SK-N-SH (cell line): ENCODE measurements at regions not wholly inside any gene's neighbourhood (a gene's known extent, or its start where the extent isn't known, plus 50 kb on each side); places are given as distances from the start of the nearest gene placed in this dataset.

Experiments
- CTCF ChIA-PET: fragments of 300-600, 350-600 bp; formaldehyde crosslinking; extraction: SDS; loops from one replicate; lab custom pipeline; 2021; lab: Yijun Ruan, JAX
- POLR2A ChIA-PET: fragments of 350-600 bp; sonication (Branson Sonifier 250); formaldehyde crosslinking; extraction: SDS; loops from one replicate; lab custom pipeline; 2020; ENCODE audit warnings: antibody characterized with exemption, inconsistent platforms; lab: Yijun Ruan, JAX
- DNase-seq: peaks from one replicate; pipeline ENCODE4 v3.0.0; 2012
- H2AFZ ChIP-seq: fragments of 200-600 bp; sonication (generic); 2 replicates; pipeline ENCODE4 v1.8.1; 2016; ENCODE audit warnings: antibody characterized with exemption, mild to moderate bottlenecking, low read depth
- H3F3A ChIP-seq: fragments of 200-600 bp; sonication (generic); replicated peaks from 2 replicates; pipeline ENCODE3; 2016; ENCODE audit warnings: antibody characterized with exemption, mild to moderate bottlenecking; ENCODE audit not compliant: insufficient read depth
- H3K27ac ChIP-seq, 2 experiments: fragments of 200-500 bp in 1 of 2; fragments of 200-600 bp in 1 of 2; sonication (Bioruptor generic) in 1 of 2; sonication (generic), shearing (Covaris generic) in 1 of 2; 2 replicates each; pipeline versions ENCODE4 v1.5.1 to v1.6.1; 2014 to 2016; ENCODE audit warnings: low read depth in 2 of 2, inconsistent platforms in 1 of 2, low read length in 1 of 2, mild to moderate bottlenecking in 1 of 2, mixed read lengths in 1 of 2
- H3K27me3 ChIP-seq: fragments of 200-600 bp; sonication (generic), shearing (Covaris generic); 2 replicates; pipeline ENCODE4 v1.6.1; 2016; ENCODE audit warnings: mixed run types; ENCODE audit not compliant: insufficient read depth
- H3K36me3 ChIP-seq, 2 experiments: fragments of 200-500 bp in 1 of 2; fragments of 200-600 bp in 1 of 2; sonication (Bioruptor generic) in 1 of 2; sonication (generic) in 1 of 2; replicated peaks in 1 of 2; 2 replicates each; pipeline versions ENCODE3 to v1.5.1; 2014 to 2016; ENCODE audit warnings: low read length in 1 of 2, mild to moderate bottlenecking in 1 of 2; ENCODE audit not compliant: insufficient read depth in 2 of 2, control insufficient read depth in 1 of 2
- H3K4me1 ChIP-seq, 2 experiments: fragments of 200-500 bp in 1 of 2; fragments of 200-600 bp in 1 of 2; sonication (Bioruptor generic) in 1 of 2; sonication (generic), shearing (Covaris generic) in 1 of 2; 2 replicates each; pipeline versions ENCODE4 v1.5.1 to v1.6.1; 2014 to 2016; ENCODE audit warnings: low read depth in 1 of 2, low read length in 1 of 2, mixed run types in 1 of 2; ENCODE audit not compliant: insufficient read depth in 2 of 2, control insufficient read depth in 1 of 2
- H3K4me2 ChIP-seq: fragments of 200-600 bp; sonication (generic), shearing (Covaris generic); 2 replicates; pipeline ENCODE4 v1.6.1; 2017; ENCODE audit warnings: mixed run types
- H3K4me3 ChIP-seq, 2 experiments: fragments of 200-500 bp in 1 of 2; fragments of 200-600 bp in 1 of 2; sonication (Bioruptor generic) in 1 of 2; sonication (generic), shearing (Covaris generic) in 1 of 2; 2 replicates each; pipeline versions ENCODE4 v1.5.1 to v1.8.1; 2014 to 2016; ENCODE audit warnings: low read depth in 2 of 2, inconsistent platforms in 1 of 2, low read length in 1 of 2, mild to moderate bottlenecking in 1 of 2, mixed read lengths in 1 of 2, moderate library complexity in 1 of 2
- H3K79me2 ChIP-seq: fragments of 200-600 bp; sonication (generic); 2 replicates; pipeline ENCODE4 v1.8.1; 2017; ENCODE audit warnings: mild to moderate bottlenecking; ENCODE audit not compliant: insufficient read depth
- H3K9ac ChIP-seq: fragments of 200-600 bp; sonication (generic); 2 replicates; pipeline ENCODE4 v1.6.1; 2017; ENCODE audit warnings: mixed run types
- H3K9me2 ChIP-seq: fragments of 200-600 bp; sonication (generic); 2 replicates; pipeline ENCODE4 v1.6.1; 2017; ENCODE audit warnings: mixed run types
- H3K9me3 ChIP-seq: fragments of 200-600 bp; sonication (generic); 2 replicates; pipeline ENCODE4 v1.6.1; 2017; ENCODE audit warnings: mixed run types, mild to moderate bottlenecking, moderate library complexity
- H4K20me1 ChIP-seq: fragments of 200-600 bp; sonication (generic); 2 replicates; pipeline ENCODE4 v1.6.1; 2017; ENCODE audit warnings: mild to moderate bottlenecking, mixed run types; ENCODE audit not compliant: insufficient read depth
- CHD2 ChIP-seq: fragments of 150-350 bp; IDR thresholded peaks from 2 replicates; pipeline ENCODE4 v1.6.1; 2018; ENCODE audit warnings: low read length; ENCODE audit not compliant: partially characterized antibody
- ELF1 ChIP-seq: IDR thresholded peaks from 2 replicates; pipeline ENCODE4 v1.4.0; 2012
- EZH2phosphoT487 ChIP-seq: fragments of 200-600 bp; sonication (generic); IDR thresholded peaks from 2 replicates; pipeline ENCODE4 v1.6.1; 2017; ENCODE audit warnings: low read depth, mixed run types, mild to moderate bottlenecking, antibody characterized with exemption, moderate library complexity, borderline replicate concordance
- FOSL2 ChIP-seq: IDR thresholded peaks from 2 replicates; pipeline ENCODE4 v1.4.0; 2012; ENCODE audit warnings: low read depth, mild to moderate bottlenecking, moderate library complexity, borderline replicate concordance
- GABPA ChIP-seq: IDR thresholded peaks from 2 replicates; pipeline ENCODE4 v1.4.0; 2012; ENCODE audit warnings: low read depth, mild to moderate bottlenecking
- GATA2 ChIP-seq: sonication (generic); formaldehyde crosslinking; IDR thresholded peaks from 2 replicates; pipeline ENCODE4 v1.5.0; 2020; ENCODE audit warnings: mild to moderate bottlenecking, missing genetic modification reagents
- IRF3 ChIP-seq: fragments of 150-350 bp; IDR thresholded peaks from 2 replicates; pipeline ENCODE4 v1.6.1; 2016; ENCODE audit warnings: mild to moderate bottlenecking, low read depth, low read length
- JUND ChIP-seq: IDR thresholded peaks from 2 replicates; pipeline ENCODE4 v1.4.0; 2012
- RXRA ChIP-seq: IDR thresholded peaks from 2 replicates; pipeline ENCODE4 v1.4.0; 2012; ENCODE audit warnings: low read depth, mild to moderate bottlenecking, borderline replicate concordance
- SIN3A ChIP-seq: IDR thresholded peaks from 2 replicates; pipeline ENCODE4 v1.6.1; 2012; ENCODE audit warnings: low read depth, mild to moderate bottlenecking, low read length, moderate library complexity, borderline replicate concordance
- YY1 ChIP-seq: IDR thresholded peaks from 2 replicates; pipeline ENCODE4 v1.4.0; 2012; ENCODE audit warnings: low read depth, mild to moderate bottlenecking
- WGBS: methylation state at CpG from one replicate; pipeline ENCODE4 v1.1.6; 2017; ENCODE audit warnings: low lambda C conversion rate; 5-methylcytosine and 5-hydroxymethylcytosine counted together
- TF ChIP-seq, protein P1 (sequence below): fragments of 150-350 bp; IDR thresholded peaks from 2 replicates; pipeline ENCODE4 v1.6.1; 2017; ENCODE audit warnings: antibody characterized with exemption, low read length, low read depth, borderline replicate concordance
- TF ChIP-seq, protein P2 (sequence below): IDR thresholded peaks from 2 replicates; pipeline ENCODE4; 2012
- TF ChIP-seq, protein P3 (sequence below): IDR thresholded peaks from 2 replicates; pipeline ENCODE4 v1.4.0; 2012; ENCODE audit warnings: low read depth

DNA sequence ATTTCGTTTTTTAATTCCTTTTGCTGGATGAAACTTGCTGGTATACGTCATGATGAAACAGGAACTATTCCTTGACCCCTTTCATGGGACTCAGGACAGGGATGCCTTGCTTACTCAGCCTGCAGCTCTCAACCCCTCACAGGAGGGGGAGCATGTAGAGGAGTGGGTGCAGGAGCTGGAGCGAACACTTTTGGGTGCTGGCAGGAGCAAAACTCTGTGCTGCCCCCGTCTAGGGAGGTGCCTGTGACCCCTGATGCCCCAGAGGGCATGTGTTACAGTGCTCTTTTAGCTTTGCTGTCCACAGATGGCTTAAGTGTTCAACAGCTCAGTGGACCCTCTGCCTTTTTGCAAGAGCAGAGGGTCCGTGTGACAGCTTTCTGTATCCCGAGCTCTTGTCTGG lies 56.8 kb upstream of the TEX13C start:
- Histone ChIP-seq H3K27ac (no peak overlapping the region), H3K36me3 (no peaks in the 10 kb centered on the region), H3K27me3 (no peaks in the 10 kb centered on the region), H3K79me2 (no peaks in the 10 kb centered on the region), H3K4me1 (no peaks in the 10 kb centered on the region), H2AFZ (no peak overlapping the region), H3K9me2 (no peaks in the 10 kb centered on the region), H3K4me2 (no peak overlapping the region), H3K9me3 (no peaks in the 10 kb centered on the region), H3F3A (no peaks in the 10 kb centered on the region), H3K4me3 (no peak overlapping the region), H4K20me1 (no peaks in the 10 kb centered on the region), H3K9ac (no peak overlapping the region)
- no peak for DNase-seq
- TF ChIP-seq RXRA, result no peak
- no peak for TF ChIP-seq EZH2phosphoT487
- TF ChIP-seq SIN3A, result no peak
- TF ChIP-seq, protein P1, sequence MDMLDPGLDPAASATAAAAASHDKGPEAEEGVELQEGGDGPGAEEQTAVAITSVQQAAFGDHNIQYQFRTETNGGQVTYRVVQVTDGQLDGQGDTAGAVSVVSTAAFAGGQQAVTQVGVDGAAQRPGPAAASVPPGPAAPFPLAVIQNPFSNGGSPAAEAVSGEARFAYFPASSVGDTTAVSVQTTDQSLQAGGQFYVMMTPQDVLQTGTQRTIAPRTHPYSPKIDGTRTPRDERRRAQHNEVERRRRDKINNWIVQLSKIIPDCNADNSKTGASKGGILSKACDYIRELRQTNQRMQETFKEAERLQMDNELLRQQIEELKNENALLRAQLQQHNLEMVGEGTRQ, result no peak
- TF ChIP-seq ELF1, result no peak
- TF ChIP-seq FOSL2, result no peak
- TF ChIP-seq, protein P2, sequence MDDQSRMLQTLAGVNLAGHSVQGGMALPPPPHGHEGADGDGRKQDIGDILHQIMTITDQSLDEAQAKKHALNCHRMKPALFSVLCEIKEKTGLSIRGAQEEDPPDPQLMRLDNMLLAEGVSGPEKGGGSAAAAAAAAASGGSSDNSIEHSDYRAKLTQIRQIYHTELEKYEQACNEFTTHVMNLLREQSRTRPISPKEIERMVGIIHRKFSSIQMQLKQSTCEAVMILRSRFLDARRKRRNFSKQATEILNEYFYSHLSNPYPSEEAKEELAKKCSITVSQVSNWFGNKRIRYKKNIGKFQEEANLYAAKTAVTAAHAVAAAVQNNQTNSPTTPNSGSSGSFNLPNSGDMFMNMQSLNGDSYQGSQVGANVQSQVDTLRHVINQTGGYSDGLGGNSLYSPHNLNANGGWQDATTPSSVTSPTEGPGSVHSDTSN, result no peak
- TF ChIP-seq YY1, result no peak
- no peak for TF ChIP-seq GABPA
- 10% methylated on average over 5 of the region's 6 CpGs for WGBS
- POLR2A ChIA-PET, result no interaction called here
- CTCF ChIA-PET, result no interaction called here

- Histone ChIP-seq H3F3A (no peaks in the 10 kb centered on the region), H3K79me2 (no peaks in the 10 kb centered on the region), H3K9ac (no peak overlapping the region), H3K4me1 (no peaks in the 10 kb centered on the region), H3K4me3 (no peak overlapping the region), H3K36me3 (no peaks in the 10 kb centered on the region), H4K20me1 (no peaks in the 10 kb centered on the region), H2AFZ (no peak overlapping the region), H3K4me2 (no peak overlapping the region), H3K9me2 (no peaks in the 10 kb centered on the region), H3K9me3 (no peaks in the 10 kb centered on the region), H3K27ac (no peak overlapping the region), H3K27me3 (no peaks in the 10 kb centered on the region)
- CTCF ChIA-PET, result no interaction called here
- no peak for DNase-seq
- TF ChIP-seq, protein P3, sequence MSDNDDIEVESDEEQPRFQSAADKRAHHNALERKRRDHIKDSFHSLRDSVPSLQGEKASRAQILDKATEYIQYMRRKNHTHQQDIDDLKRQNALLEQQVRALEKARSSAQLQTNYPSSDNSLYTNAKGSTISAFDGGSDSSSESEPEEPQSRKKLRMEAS, result no peak
- TF ChIP-seq IRF3 (no peak), RXRA (no peak), GATA2 (CRISPR knock-in tag) (no peak), CHD2 (no peak), JUND (no peak)
- POLR2A ChIA-PET, result no interaction called here
- 33% methylated on average over 2 of the region's 4 CpGs for WGBS
These were observed 53.5 kb upstream of the TEX13C start for GRCh38 chrX:125266153-125266660.
